ENCODE measurements at regions not wholly inside any gene's neighbourhood (a gene's known extent, or its start where the extent isn't known, plus 50 kb on each side); places are given as distances from the start of the nearest gene placed in this dataset.

- peaks cover 0 to 5% of the 10 kb centered on the region in 2 donors for H3K9me3 ChIP-seq (replicated peaks in 1 of 2; ENCODE audit: control insufficient read depth in 2 of 2, insufficient read depth in 1 of 2, low read depth in 1 of 2, low read length in 2 of 2)
- no CpG with 5 or more reads among the region's 3 CpGs for WGBS, 2 donors (ENCODE audit: extremely low coverage in 2 of 2, insufficient read length in 2 of 2, insufficient replicate concordance in 1 of 2)
- no peak for DNase-seq (ENCODE audit: low spot score)
Observed at GRCh38 chr18:65409261-65409660, 341.6 kb upstream of the CDH7 start.

DNA sequence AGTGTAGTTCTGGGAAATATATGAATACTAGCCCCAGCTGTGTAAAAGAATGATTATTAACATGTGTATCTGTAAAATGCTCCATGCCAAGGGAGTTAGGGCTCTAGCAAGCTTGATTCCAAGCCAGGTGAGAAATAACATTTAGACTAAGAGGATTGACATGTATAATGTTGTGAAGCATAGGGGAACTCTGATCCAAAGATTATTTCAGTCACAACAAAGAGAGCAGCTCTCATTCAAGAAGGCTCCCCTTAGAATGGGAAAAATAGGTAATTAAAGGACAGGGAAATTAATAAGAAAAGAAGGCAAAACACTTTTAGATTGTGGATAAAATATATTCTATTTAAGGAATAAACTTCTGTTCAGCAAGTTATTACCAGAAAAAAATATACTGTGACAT, 347.3 kb upstream of the CDH7 start:
- Histone ChIP-seq H3K27ac (replicated peaks; ENCODE audit: low read length) (no peak overlapping the region), H2BK12ac (ENCODE audit: low read length) (no peak overlapping the region), H2BK5ac (ENCODE audit: low read length) (no peak overlapping the region), H3K4me1 (ENCODE audit: control insufficient read depth in 2 of 2, insufficient read depth in 1 of 2, low read depth in 1 of 2, low read length in 2 of 2) (peaks cover 0 to 7% of the 10 kb centered on the region in 2 donors), H3K4ac (ENCODE audit: low read length) (no peak overlapping the region), H3K36me3 (replicated peaks in 1 of 2; ENCODE audit: control insufficient read depth in 2 of 2, insufficient read depth in 2 of 2, low read length in 2 of 2) (no peaks in the 10 kb centered on the region), H2AK5ac (ENCODE audit: low read depth, low read length) (no peak overlapping the region), H3K4me2 (ENCODE audit: insufficient read depth, low read length, poor library complexity, severe bottlenecking) (no peak overlapping the region), H3K14ac (ENCODE audit: low read length) (no peak overlapping the region), H3K9ac (ENCODE audit: low read depth, low read length, poor library complexity) (no peak overlapping the region), H4K8ac (ENCODE audit: low read depth, low read length) (no peak overlapping the region), H3K4me3 (ENCODE audit: low read length in 2 of 2) (no peak overlapping the region), H2BK15ac (ENCODE audit: low read length) (no peak overlapping the region), H4K91ac (ENCODE audit: low read depth, low read length, poor library complexity) (no peak overlapping the region), H2BK120ac (ENCODE audit: low read depth, low read length) (no peak overlapping the region), H3K79me1 (ENCODE audit: low read depth, low read length) (no peaks in the 10 kb centered on the region), H3K23ac (ENCODE audit: low read depth, low read length, poor library complexity) (no peak overlapping the region), H2AFZ (ENCODE audit: low read length) (peak overlapping the region; percentile 4), H3K18ac (ENCODE audit: low read length) (no peak overlapping the region), H3K27me3 (ENCODE audit: control insufficient read depth in 3 of 3, insufficient read depth in 3 of 3, low read depth in 1 of 3, low read length in 3 of 3) (no peaks in the 10 kb centered on the region), H3K9me3 (replicated peaks in 1 of 2; ENCODE audit: control insufficient read depth in 2 of 2, insufficient read depth in 1 of 2, low read depth in 1 of 2, low read length in 2 of 2) (peaks cover 0 to 5% of the 10 kb centered on the region in 2 donors)
- DNase-seq (ENCODE audit: low spot score) = no peak

More at GRCh38 chr18:65409261-65409660, 341.6 kb upstream of the CDH7 start:
- H4K91ac ChIP-seq (ENCODE audit: low read depth, low read length, poor library complexity) = no peak overlapping the region
- no peaks in the 10 kb centered on the region for H3K4me1 ChIP-seq (ENCODE audit: control insufficient read depth in 2 of 2, insufficient read depth in 1 of 2, low read depth in 1 of 2, low read length in 2 of 2)
- no peak overlapping the region for H2BK5ac ChIP-seq (ENCODE audit: low read length)
- H3K23ac ChIP-seq (ENCODE audit: low read depth, low read length, poor library complexity) = no peak overlapping the region
- no peak overlapping the region for H2BK12ac ChIP-seq (ENCODE audit: low read length)
- no peak overlapping the region for H2BK15ac ChIP-seq (ENCODE audit: low read length)
- no peak overlapping the region for H3K18ac ChIP-seq (ENCODE audit: low read length)
- H3K27ac ChIP-seq (replicated peaks; ENCODE audit: low read length) = no peak overlapping the region
- H3K4me3 ChIP-seq (ENCODE audit: low read length in 2 of 2) = no peak overlapping the region
- no peak overlapping the region for H3K9ac ChIP-seq (ENCODE audit: low read depth, low read length, poor library complexity)
- H3K27me3 ChIP-seq (ENCODE audit: control insufficient read depth in 3 of 3, insufficient read depth in 3 of 3, low read depth in 1 of 3, low read length in 3 of 3) = no peaks in the 10 kb centered on the region
- H3K14ac ChIP-seq (ENCODE audit: low read length) = no peak overlapping the region
- H2AFZ ChIP-seq (ENCODE audit: low read length) = no peak overlapping the region
- H3K36me3 ChIP-seq (replicated peaks in 1 of 2; ENCODE audit: control insufficient read depth in 2 of 2, insufficient read depth in 2 of 2, low read length in 2 of 2) = no peaks in the 10 kb centered on the region
- no peak overlapping the region for H3K4ac ChIP-seq (ENCODE audit: low read length)
- no peak overlapping the region for H3K4me2 ChIP-seq (ENCODE audit: insufficient read depth, low read length, poor library complexity, severe bottlenecking)
- no peak overlapping the region for H4K8ac ChIP-seq (ENCODE audit: low read depth, low read length)
- no peaks in the 10 kb centered on the region for H3K79me1 ChIP-seq (ENCODE audit: low read depth, low read length)
- H2BK120ac ChIP-seq (ENCODE audit: low read depth, low read length) = no peak overlapping the region
- no peak overlapping the region for H2AK5ac ChIP-seq (ENCODE audit: low read depth, low read length)

DNA sequence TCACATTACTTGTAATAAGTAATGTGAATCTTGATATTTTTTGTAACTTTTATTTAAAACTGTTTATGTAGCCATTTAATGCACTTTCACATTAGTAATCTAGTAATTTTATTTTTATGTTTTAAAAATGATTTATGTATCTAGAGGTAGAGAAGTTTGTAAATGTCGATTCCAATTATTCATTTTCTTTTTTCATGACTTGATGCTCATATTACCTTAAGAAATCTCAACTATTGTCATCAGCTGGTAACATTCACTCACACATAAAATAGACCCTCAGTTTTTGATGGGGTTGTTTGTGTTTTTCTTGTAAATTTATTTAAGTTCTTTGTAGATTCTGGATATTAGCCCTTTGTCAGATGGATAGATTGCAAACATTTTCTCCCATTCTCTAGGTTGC, 351.7 kb upstream of the CDH7 start:
- no peak overlapping the region for H3K4me3 ChIP-seq (ENCODE audit: low read length in 2 of 2)
- H3K36me3 ChIP-seq (replicated peaks in 1 of 2; ENCODE audit: control insufficient read depth in 2 of 2, insufficient read depth in 2 of 2, low read length in 2 of 2) = no peaks in the 10 kb centered on the region
- no peak overlapping the region for H3K18ac ChIP-seq (ENCODE audit: low read length)
- H3K27me3 ChIP-seq (ENCODE audit: control insufficient read depth in 3 of 3, insufficient read depth in 3 of 3, low read depth in 1 of 3, low read length in 3 of 3) = no peaks in the 10 kb centered on the region
- no peak overlapping the region for H2BK5ac ChIP-seq (ENCODE audit: low read length)
- no peak overlapping the region for H3K27ac ChIP-seq (replicated peaks; ENCODE audit: low read length)
- H2AFZ ChIP-seq (ENCODE audit: low read length) = no peak overlapping the region
- H3K9me3 ChIP-seq (replicated peaks in 1 of 2; ENCODE audit: control insufficient read depth in 2 of 2, insufficient read depth in 1 of 2, low read depth in 1 of 2, low read length in 2 of 2) = no peaks in the 10 kb centered on the region
- H3K9ac ChIP-seq (ENCODE audit: low read depth, low read length, poor library complexity) = no peak overlapping the region
- no peak overlapping the region for H4K8ac ChIP-seq (ENCODE audit: low read depth, low read length)
- DNase-seq (ENCODE audit: low spot score) = no peak
- H4K91ac ChIP-seq (ENCODE audit: low read depth, low read length, poor library complexity) = no peak overlapping the region
- peaks cover 0 to 7% of the 10 kb centered on the region in 2 donors for H3K4me1 ChIP-seq (ENCODE audit: control insufficient read depth in 2 of 2, insufficient read depth in 1 of 2, low read depth in 1 of 2, low read length in 2 of 2)
- no peak overlapping the region for H2BK12ac ChIP-seq (ENCODE audit: low read length)
- no peak overlapping the region for H2AK5ac ChIP-seq (ENCODE audit: low read depth, low read length)
- no peak overlapping the region for H2BK120ac ChIP-seq (ENCODE audit: low read depth, low read length)
- no peak overlapping the region for H3K23ac ChIP-seq (ENCODE audit: low read depth, low read length, poor library complexity)
- H2BK15ac ChIP-seq (ENCODE audit: low read length) = no peak overlapping the region
- no peak overlapping the region for H3K4ac ChIP-seq (ENCODE audit: low read length)
- H3K4me2 ChIP-seq (ENCODE audit: insufficient read depth, low read length, poor library complexity, severe bottlenecking) = no peak overlapping the region
- no peak overlapping the region for H3K14ac ChIP-seq (ENCODE audit: low read length)
- no peaks in the 10 kb centered on the region for H3K79me1 ChIP-seq (ENCODE audit: low read depth, low read length)
- no CpG with 5 or more reads among the region's 1 CpG for WGBS, 2 donors (ENCODE audit: extremely low coverage in 2 of 2, insufficient read length in 2 of 2, insufficient replicate concordance in 1 of 2)

DNA sequence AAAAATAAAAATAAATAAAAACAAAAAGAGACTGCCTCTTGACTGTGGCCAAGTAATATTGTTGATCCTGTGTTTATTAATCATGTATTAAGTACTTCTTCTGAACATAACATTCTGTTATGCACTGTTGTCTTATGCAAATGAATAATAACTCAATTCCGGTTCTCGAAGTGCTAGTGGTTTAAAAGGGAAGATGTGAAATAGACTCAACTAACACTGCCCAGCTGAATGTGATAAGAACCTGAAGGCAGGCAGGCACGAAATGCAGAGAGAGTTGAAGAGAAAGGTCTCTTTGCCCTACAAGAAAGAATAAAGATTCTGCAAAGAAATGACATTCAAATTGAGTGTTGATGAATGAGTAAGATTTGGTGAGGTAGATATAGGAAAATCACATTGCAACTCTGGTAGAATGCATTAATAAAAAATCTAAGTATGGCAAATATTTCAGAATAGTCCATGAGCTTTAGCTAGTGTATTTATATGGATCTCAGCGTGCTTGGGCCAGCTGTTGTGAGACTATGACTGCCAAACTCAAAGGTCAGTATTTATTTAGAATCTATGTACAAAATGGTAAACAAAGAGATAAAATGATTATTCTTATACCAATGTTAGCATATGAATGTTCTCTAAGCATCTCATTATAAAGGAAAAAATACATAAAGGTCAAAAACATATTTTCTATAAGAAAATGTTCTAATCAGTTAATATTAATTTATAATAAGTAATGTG, 352.3 kb upstream of the CDH7 start:
- no peak overlapping the region for H4K8ac ChIP-seq (ENCODE audit: low read depth, low read length)
- H3K4me2 ChIP-seq (ENCODE audit: insufficient read depth, low read length, poor library complexity, severe bottlenecking) = no peak overlapping the region
- no peak overlapping the region for H2BK15ac ChIP-seq (ENCODE audit: low read length)
- no peaks in the 10 kb centered on the region for H3K36me3 ChIP-seq (replicated peaks in 1 of 2; ENCODE audit: control insufficient read depth in 2 of 2, insufficient read depth in 2 of 2, low read length in 2 of 2)
- no peak overlapping the region for H3K14ac ChIP-seq (ENCODE audit: low read length)
- no peaks in the 10 kb centered on the region for H3K79me1 ChIP-seq (ENCODE audit: low read depth, low read length)
- no peak overlapping the region for H2BK12ac ChIP-seq (ENCODE audit: low read length)
- H2BK5ac ChIP-seq (ENCODE audit: low read length) = no peak overlapping the region
- DNase-seq (ENCODE audit: low spot score) = no peak
- H2AFZ ChIP-seq (ENCODE audit: low read length) = no peak overlapping the region
- H3K4ac ChIP-seq (ENCODE audit: low read length) = no peak overlapping the region
- no peak overlapping the region for H3K23ac ChIP-seq (ENCODE audit: low read depth, low read length, poor library complexity)
- H2BK120ac ChIP-seq (ENCODE audit: low read depth, low read length) = no peak overlapping the region
- H3K9ac ChIP-seq (ENCODE audit: low read depth, low read length, poor library complexity) = no peak overlapping the region
- H3K27me3 ChIP-seq (ENCODE audit: control insufficient read depth in 3 of 3, insufficient read depth in 3 of 3, low read depth in 1 of 3, low read length in 3 of 3) = no peaks in the 10 kb centered on the region
- H3K18ac ChIP-seq (ENCODE audit: low read length) = no peak overlapping the region
- H3K4me3 ChIP-seq (ENCODE audit: low read length in 2 of 2) = no peak overlapping the region
- no peaks in the 10 kb centered on the region for H3K9me3 ChIP-seq (replicated peaks in 1 of 2; ENCODE audit: control insufficient read depth in 2 of 2, insufficient read depth in 1 of 2, low read depth in 1 of 2, low read length in 2 of 2)
- no peak overlapping the region for H2AK5ac ChIP-seq (ENCODE audit: low read depth, low read length)
- no CpG with 5 or more reads among the region's 4 CpGs for WGBS, 2 donors (ENCODE audit: extremely low coverage in 2 of 2, insufficient read length in 2 of 2, insufficient replicate concordance in 1 of 2)
- peaks cover 0 to 7% of the 10 kb centered on the region in 2 donors for H3K4me1 ChIP-seq (ENCODE audit: control insufficient read depth in 2 of 2, insufficient read depth in 1 of 2, low read depth in 1 of 2, low read length in 2 of 2)
- no peak overlapping the region for H4K91ac ChIP-seq (ENCODE audit: low read depth, low read length, poor library complexity)
- no peak overlapping the region for H3K27ac ChIP-seq (replicated peaks; ENCODE audit: low read length)
